GM18907 (cell line): ENCODE measurements at regions not wholly inside any gene's neighbourhood (a gene's known extent, or its start where the extent isn't known, plus 50 kb on each side); places are given as distances from the start of the nearest gene placed in this dataset.
"Not testable (repeated sequence)": the region's sequence is repeated elsewhere in the genome, so short reads cannot be mapped to it uniquely, and the experiment has no call there.

Source experiments
- ATAC-seq: cut with Tn5 transposase; IDR thresholded peaks from one replicate; pipeline ENCODE4 v1.9.1; 2021; ENCODE audit warnings: mild to moderate bottlenecking, moderate library complexity; ENCODE audit not compliant: unreplicated experiment

DNA sequence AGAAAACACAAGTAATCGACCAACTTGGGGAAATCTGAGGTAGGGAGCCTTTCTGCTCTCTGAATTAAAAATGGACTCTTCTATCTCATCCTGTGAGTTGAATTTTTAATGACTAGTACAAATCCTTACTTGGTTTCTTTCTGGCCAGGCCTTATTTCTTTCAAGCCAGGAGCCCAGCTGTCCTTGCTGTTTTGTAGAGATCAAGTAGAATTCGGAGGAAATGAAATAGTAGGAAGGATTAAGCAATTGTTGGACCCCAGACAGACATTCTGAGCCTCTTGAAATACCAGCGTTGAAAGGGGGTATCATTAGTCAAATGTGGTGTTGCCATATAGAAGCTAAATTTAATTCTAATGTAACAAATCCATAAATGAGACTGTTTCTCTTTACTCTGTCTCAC, 53.7 kb upstream of the SMIM15 start:
- no peak for ATAC-seq

DNA sequence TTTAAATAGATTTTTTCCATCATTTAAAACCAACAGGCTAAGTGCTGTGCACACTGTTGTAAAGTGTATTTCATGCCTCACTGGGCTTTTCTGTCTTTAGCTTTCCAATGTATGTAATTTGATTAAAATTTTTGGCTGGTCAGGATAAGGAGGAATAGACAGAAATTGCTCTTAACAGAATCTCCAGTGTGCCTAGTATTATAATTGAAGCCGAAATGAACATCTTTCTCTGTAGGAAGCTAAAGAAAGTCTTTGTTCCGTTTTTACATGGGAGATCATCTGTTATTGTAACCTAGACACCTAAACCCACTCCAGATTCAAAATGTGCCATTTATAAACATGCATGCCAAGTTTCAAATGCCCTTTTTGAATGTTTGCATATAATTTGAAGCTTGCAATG, 54.5 kb upstream of the SMIM15 start:
- no peak for ATAC-seq

DNA sequence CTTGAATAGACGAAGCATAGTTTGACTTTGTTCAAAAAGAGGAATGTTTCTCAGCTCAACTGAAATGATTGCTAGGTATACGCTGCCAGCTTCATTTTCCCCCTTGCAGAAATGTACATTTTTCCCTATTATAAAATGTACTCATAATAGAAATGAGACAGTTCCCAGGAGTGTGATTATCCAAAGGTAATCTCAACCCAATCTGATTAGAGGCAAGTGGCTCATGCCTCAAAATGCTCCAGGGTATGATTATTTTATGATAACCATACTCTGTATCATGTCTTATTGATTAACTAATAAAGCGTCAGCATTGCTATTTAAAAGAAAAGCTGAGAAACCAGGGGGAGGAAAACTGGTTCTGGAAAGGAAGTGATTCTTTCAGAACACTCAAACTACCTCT, 54.9 kb upstream of the SMIM15 start:
- no peak for ATAC-seq

DNA sequence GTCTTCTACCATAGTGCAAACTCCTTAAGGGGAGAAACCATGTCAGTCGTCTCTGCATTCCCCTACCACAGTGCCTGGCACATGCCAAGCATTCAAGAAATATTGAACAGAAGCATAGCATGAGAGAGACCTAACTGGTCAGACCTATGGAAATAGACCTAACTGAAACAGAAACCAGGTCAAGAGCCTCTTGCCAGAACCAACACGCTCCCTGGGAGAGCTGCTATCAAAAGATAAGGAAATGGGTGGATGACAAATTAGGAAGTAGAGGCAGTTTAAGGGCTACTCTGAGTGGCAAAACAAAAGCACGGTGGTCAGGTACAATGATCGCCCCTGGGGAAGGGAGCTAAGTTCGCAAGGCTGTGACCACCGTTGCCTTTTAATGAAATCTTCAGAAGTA, 66.0 kb upstream of the SMIM15 start:
- ATAC-seq, result no peak

DNA sequence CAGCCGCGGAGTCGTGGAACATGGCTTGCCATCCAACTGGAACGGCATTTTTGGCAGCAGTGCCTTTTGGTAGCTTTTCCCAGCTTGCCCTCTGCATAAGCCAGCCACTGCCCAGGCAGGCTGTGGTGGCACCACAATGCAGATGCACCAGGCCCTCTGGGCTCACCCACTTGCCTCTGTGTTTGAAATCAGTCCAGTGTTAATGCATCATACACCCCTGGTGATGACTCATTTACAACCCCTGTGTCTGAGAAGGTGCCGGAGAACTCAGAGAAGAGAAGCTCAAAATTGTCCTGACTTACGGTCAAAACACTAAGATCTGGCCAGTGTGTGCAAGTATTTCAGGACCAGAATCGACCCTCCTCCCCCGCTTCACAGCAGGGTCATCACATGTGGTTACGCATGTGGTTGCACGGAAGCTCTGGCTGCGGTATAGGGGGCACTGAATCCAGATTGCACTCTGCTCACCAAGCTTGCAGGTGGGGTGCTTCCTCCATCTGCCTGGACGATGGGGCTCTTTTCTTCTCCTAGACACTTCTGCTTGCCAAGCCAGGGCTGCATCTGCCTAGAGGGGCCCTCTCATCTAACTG, 66.5 kb upstream of the SMIM15 start:
- ATAC-seq, result no peak

DNA sequence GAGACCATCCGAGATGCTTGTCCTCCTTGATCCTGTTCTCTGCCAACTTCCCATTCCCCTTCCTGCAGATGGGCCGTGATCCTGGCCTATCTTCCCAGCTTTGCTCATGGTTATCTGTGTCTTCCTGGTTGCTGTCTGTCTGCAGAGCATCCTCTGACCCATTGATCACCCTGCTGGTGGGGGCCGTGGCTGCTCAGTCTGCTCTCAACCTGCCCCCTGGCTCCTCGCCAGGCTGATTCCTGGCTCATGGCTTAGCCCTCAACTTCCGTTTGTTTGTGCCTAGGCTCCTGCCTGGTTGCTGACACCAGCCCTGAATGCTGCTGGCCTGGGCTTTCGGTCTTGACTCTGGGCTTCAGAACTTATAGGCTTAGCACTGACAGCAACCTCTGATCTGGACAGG, 67.1 kb upstream of the SMIM15 start:
- ATAC-seq, result no peak

DNA sequence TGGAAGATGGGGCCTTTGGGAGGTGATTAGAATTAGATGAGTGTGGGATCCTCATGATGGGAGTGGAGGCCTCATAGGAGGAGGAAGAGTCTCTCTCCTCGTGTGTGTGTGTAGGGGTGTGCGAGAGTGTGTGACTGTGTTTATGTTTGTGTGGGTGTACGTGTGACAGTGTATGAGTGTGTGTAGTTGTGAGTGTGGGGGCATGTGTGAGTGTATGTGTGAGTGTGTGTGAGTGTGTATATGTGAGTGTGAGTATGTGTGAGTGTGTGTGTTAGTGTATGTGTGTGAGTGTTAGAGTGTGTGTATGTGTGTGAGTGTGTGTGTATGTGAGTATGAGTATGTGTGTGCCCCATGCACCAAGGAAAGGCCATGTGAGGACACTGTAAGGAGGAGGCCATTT, 68.2 kb upstream of the SMIM15 start:
- no peak for ATAC-seq

DNA sequence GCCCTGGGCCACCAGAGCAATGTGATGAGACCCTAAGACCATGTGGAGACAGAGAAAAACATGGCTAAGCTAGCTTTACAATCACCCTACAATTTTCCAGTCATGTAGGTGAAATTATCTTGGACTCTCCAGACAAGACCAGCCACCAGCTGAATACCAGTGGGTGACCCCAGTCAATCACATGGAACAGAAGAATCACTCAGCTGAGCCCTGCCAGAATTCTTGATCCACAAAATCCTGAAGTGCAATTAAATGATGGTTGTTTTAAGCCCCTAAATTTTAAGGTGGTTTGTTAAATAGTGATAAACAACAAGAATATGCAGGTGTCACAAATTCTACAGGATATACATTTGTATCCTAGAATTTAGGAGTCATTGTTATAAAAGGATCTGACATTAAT, 69.5 kb upstream of the SMIM15 start:
- no peak for ATAC-seq

DNA sequence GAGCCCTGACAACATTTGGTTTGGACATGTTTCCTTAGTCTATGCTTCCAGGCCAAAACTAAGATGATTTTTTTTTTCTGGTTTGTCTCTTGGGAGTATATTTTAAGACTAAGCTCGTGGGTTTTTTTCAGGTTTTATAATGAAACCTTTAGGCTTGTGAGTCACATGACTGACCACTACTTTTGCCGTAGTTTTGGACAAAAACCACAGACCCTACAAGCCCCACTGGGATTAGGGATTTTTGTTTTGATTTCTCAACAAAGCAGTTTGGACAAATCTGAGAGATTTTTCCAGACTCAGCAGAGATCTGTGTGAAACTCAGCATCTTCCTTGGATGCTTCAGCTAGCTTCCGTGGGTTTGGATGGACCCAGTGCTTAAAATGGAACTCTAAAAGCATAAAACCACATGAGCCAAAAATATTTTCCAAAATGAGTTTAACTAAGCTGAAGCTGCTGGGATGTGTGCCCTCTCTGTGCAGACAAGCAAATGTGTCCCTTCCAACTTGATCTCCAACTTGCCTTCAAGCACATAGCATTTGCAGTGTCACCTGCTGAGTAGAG, 70.3 kb upstream of the SMIM15 start:
- ATAC-seq, result no peak

DNA sequence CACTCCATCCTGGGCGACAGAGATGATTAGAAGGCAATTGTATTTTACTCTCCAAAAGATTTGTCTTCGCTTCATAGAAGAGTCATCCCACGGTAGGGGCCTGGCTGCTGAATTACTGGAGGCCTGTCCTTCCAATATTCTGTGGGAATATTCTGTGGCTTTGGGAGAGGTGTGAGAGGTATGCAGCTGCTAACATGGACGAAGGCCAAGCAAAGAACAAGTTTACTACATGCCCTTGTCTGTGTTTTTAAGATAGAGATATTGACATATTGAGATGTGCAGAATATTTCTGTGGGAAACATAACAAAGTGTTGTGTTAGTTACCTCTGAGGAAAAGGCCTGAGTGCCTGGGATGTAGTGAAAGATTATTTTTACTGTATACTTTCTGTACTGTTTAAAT, 71.8 kb upstream of the SMIM15 start:
- no peak for ATAC-seq

DNA sequence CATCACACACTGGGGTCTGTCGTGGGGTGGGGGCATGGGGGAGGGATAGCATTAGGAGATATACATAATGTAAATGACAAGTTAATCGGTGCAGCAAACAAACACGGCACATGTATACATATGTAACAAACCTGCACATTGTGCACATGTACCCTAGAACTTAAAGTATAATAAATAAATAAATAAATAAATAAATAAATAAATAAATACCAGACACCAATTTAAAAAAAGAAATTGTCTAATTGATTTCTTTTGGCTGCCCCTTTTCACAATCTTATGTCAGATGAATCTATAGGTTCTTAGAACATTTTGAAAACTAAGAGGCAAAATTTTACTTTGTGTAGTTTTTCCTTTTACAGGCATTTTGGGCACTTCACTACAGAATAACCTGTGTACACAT, 74.4 kb upstream of the SMIM15 start:
- ATAC-seq, result not testable (repeated sequence)

DNA sequence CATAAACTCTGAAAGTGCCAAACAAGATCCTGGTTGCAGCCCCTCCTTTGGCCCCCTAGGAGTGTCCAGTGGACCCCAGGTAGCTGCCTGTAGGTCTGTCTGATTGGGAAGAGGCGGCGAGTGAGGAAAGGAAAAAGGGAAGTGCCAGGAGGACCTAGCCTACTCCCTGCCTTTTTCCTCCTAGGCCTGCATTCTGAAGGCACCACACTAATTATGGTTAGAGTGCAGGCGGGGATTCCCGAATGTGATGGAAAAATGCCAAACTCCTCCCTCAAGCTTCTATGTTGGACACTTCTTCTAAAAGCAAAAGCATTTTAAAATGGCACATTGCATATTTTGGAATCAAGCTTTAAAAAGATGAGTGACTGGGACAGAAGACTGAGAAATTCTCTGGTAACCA, 83.2 kb upstream of the SMIM15 start:
- ATAC-seq, result no peak

DNA sequence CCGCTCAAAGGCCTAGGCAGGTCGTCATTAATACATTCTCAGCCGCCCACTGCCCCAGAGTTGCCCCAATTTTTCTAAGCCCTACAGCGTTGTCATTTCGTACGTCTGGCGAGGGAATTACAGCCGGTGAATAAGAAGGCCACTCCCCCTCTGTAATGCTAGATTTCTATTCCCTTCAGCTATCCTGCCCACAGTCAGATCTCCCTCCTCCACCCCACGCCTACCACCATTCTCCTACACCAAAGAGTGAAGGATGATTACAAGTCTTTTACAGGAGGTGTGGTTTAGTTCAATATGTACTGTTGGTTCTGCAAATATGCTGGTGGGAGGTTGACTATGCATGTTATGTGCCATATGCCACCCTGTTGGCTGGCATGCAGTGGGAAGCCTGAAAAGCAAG, 83.7 kb upstream of the SMIM15 start:
- no peak for ATAC-seq

DNA sequence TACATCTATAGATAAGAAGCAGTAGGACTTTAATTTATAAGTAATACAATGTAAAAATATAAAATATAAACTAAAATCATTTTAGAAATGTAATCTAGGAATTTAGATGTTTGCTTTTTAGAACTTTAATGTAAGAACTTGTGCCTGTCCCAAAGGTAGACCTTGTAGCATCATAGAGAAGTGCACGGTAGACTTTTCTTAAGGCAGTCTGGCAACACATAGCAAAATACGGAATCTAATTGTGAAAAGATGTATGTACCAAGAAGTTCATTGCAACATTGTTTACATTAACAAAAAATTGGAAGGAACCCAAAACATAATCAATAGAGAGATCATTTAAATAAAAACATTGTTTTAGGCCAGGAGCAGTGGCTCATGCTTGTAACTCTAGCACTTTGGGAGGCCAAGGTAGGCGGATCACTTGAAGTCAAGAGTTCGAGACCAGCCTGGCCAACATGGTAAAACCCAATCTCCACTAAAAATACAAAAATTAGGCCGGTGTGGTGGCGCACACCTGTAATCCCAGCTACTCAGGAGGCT, 84.6 kb upstream of the SMIM15 start:
- ATAC-seq, result no peak

DNA sequence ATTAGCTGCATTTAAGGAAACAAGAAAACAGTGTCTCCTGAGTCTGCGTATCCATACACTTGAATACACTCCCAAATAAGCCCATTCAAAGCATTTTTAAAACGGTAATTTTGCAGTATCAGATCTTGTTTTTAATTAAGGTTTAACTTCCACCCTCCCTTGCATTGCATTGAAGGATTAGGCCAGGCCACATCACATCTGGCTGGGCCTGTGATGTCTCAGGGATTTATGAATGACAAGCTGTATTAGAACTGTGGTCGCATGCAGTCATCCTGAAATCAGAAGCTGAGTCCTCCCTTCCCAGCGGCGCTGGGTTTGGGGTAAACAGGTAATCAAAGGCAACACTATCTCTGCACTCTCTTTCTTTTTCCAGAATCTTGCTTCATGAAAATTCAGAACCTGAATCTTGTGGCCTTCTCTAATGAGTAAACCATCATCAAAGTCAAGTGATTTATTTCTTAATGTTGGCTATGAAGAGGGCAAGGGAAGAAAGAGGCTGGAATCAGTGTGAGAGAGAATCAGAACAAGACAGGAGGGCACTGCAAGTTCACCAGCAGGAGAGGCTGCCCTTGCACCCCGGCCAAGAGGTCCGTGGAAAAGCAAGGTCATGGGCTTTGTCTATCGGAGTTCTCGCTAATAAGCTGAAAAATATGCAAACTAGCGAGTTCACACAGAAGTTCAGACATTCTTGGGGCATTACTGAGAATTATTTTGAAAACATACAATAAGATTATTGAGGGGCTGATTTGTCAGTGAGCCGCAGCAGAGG, 80.0 kb upstream of the ZSWIM6 start:
- no peak for ATAC-seq

DNA sequence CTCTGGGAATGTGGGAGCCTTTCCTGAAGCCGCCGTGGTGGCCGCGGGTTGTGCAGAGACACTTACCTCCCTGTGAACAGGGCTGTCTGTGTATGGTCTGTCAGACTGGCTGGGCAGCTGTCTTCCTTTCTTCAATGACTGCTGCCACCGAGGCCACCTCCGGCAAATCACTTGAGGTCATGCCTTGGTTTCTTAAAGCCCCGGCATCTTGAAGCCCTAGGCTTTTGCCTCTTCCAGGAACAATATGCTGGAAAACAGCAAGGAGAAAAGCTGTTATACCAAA, 79.5 kb upstream of the ZSWIM6 start:
- ATAC-seq, result no peak

DNA sequence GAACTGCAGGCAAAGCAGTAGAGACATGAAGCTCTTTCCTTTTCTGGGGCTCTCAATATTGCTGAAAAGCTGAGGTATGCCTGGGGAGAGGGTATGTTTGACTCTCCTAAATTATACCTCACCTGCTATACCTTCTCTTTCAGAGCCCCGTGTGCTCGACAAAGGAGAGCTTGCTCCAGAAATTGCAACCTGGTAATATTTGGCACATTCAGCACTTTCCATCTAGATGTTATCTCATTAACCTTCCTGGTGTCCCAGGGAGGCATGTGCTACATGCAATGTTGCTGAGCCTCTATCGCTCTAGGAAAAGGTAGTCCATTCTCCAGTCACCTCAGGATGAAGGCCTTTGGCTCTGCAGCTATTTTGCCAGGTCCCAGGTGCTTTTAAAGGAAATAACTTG, 78.5 kb upstream of the ZSWIM6 start:
- no peak for ATAC-seq

DNA sequence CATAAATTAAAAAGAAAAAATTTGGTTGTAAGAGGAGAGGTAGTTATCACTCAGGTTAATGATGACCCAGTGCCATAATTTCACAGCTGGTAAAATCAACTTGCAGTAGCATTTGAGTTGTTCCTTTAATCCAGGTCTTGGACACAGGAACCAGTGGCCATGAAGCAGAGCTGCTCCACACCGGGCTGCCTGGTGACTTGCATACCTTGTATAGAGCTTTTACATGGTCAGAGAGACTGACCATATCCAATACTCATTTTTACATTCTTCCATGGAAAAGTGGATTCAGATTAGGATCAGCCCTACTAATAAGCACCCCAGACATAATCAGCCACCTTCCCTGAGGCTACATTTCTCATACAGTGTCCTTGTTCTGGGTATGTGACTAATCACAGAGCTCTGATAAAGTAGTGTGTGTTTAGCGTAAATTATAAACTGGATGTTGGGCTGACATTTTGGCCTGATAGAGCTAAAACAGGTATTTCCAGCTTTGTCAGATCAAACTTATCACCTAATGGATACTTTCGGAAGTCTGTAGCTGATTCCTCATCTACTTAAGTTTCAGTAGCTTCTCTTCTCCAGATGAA, 77.0 kb upstream of the ZSWIM6 start:
- no peak for ATAC-seq

DNA sequence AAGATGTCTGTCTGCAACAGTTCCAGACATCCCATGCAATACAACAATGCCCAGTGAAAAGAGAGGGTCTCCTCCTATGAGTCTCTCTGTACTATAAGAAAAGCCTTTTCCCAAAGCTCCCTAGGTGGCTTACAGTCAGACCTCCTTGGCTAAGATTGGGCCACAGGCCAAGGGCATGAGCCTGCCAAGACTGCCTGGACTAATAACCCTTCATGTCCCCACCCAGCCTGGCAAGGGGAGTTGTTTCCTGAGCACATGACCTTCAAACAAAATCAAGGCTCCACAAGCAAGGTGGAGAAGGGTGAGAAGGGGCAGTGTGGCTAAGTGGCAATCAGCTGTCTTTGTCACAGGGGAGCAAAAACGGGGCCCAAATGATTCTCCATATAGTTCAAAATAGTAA, 75.6 kb upstream of the ZSWIM6 start:
- no peak for ATAC-seq

DNA sequence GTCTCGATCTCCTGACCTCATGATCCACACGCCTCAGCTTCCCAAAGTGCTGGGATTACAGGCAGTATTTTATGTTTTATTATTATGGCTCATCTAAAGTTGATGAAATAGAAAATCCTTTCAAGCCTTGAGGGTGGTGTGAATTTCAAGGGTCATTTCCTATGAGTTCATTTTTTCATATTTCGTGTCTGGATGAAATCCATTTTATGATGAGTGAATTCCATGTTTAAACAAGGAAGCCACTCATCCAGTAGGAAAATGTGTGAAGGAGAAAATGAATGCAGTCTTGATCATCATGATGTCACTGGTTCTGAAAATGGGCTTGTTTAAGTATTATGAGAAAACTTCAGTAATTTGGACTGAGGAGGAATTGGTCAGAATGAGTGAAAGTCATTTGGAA, 74.6 kb upstream of the ZSWIM6 start:
- ATAC-seq, result no peak

DNA sequence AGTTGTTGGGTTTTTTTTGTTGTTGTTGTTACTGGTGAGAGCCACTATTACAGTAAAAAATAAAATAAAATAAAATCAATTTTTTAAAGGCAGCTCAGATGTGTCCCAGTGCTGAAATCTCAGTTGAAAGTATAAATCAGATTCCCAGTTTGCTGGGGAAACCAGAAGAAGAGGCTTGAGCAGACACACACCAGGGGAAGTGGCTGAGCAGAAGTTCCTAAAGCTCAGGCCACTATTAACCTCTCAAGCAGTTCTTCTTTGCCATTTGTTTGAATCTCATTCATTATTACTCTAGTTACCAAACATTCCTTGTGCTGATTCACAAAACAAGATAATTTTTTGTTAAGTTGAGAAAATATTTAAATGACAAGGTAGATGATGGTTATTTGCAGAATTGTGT, 70.9 kb upstream of the ZSWIM6 start:
- no peak for ATAC-seq

DNA sequence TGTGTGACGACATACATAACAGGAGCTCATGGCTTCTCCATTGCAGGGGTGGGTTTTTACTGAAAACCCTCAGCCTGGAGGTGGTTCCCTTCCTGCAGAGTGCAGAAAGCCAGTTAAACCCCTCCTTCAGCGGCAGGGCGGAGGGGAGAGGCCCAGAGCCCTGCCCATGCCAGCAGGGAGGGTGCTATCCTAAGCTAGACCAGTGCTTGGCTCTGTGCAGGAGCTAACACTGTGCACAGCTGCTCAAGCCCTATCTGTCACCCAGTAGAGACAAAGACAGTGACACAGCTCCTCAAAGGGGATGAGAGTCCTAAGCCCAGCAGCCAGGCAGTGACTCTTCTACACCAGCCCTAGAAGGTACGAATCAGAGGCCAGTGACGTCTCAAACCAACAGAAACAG, 70.0 kb upstream of the ZSWIM6 start:
- no peak for ATAC-seq
